RWPE2 (cell line): ENCODE measurements at regions not wholly inside any gene's neighbourhood (a gene's known extent, or its start where the extent isn't known, plus 50 kb on each side); places are given as distances from the start of the nearest gene placed in this dataset.

Source experiments
- ATAC-seq: fragments of 200-7000 bp; cut with Tn5 transposase; 3 replicates; pipeline ENCODE4 v1.9.1; 2021; ENCODE audit warnings: low read depth
- DNase-seq: peaks from one replicate; pipeline ENCODE4 v3.0.0-alpha.2; 2020; ENCODE audit warnings: low spot score
- H3K27ac ChIP-seq: fragments of 450-650 bp; 2 replicates; pipeline ENCODE4 v1.5.1; 2017; ENCODE audit warnings: mild to moderate bottlenecking; ENCODE audit not compliant: poor library complexity, severe bottlenecking
- H3K27me3 ChIP-seq: fragments of 250-450 bp; sonication (Bioruptor Pico); 2 replicates; pipeline ENCODE4 v1.5.1; 2021; ENCODE audit warnings: mild to moderate bottlenecking, moderate library complexity; ENCODE audit not compliant: insufficient read depth, poor library complexity, severe bottlenecking
- H3K36me3 ChIP-seq: fragments of 250-450 bp; sonication (Bioruptor Pico); 2 replicates; pipeline ENCODE4 v1.5.1; 2020; ENCODE audit warnings: low read depth, mild to moderate bottlenecking, moderate library complexity
- H3K4me1 ChIP-seq: fragments of 250-450 bp; sonication (Bioruptor Pico); 2 replicates; pipeline ENCODE4 v1.5.1; 2021; ENCODE audit warnings: mild to moderate bottlenecking, moderate library complexity; ENCODE audit not compliant: insufficient read depth, poor library complexity, severe bottlenecking
- H3K4me3 ChIP-seq: fragments of 250-450 bp; sonication (Bioruptor Pico); 2 replicates; pipeline ENCODE4 v1.5.1; 2021; ENCODE audit warnings: mild to moderate bottlenecking, moderate library complexity; ENCODE audit not compliant: severe bottlenecking
- H3K9me3 ChIP-seq: fragments of 250-450 bp; sonication (Bioruptor Pico); 2 replicates; pipeline ENCODE4 v1.5.1; 2021; ENCODE audit warnings: mild to moderate bottlenecking, moderate library complexity; ENCODE audit not compliant: severe bottlenecking
- TF ChIP-seq, protein P1 (sequence below): fragments of 450-650 bp; IDR thresholded peaks from one replicate; pipeline ENCODE4 v1.5.1; 2017; ENCODE audit warnings: mild to moderate bottlenecking, moderate library complexity; ENCODE audit not compliant: poor library complexity, severe bottlenecking

- no peak for ATAC-seq
- TF ChIP-seq, protein P1, sequence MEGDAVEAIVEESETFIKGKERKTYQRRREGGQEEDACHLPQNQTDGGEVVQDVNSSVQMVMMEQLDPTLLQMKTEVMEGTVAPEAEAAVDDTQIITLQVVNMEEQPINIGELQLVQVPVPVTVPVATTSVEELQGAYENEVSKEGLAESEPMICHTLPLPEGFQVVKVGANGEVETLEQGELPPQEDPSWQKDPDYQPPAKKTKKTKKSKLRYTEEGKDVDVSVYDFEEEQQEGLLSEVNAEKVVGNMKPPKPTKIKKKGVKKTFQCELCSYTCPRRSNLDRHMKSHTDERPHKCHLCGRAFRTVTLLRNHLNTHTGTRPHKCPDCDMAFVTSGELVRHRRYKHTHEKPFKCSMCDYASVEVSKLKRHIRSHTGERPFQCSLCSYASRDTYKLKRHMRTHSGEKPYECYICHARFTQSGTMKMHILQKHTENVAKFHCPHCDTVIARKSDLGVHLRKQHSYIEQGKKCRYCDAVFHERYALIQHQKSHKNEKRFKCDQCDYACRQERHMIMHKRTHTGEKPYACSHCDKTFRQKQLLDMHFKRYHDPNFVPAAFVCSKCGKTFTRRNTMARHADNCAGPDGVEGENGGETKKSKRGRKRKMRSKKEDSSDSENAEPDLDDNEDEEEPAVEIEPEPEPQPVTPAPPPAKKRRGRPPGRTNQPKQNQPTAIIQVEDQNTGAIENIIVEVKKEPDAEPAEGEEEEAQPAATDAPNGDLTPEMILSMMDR, result no peak
- peak overlapping the region; percentile 56 for H3K27ac ChIP-seq
Observed at GRCh38 chr21:26405071-26405470, 168.0 kb downstream of the CYYR1 start.

GRCh38 chr21:26404288-26404687, 168.8 kb downstream of the CYYR1 start:
- no peaks in the 10 kb centered on the region for H3K36me3 ChIP-seq
- ATAC-seq, result no peak
- DNase-seq, result no peak
- H3K9me3 ChIP-seq, result no peaks in the 10 kb centered on the region
- H3K27me3 ChIP-seq, result no peaks in the 10 kb centered on the region
- H3K4me3 ChIP-seq, result no peak overlapping the region
- peaks cover 11% of the 10 kb centered on the region for H3K4me1 ChIP-seq
- no peak overlapping the region for H3K27ac ChIP-seq
- TF ChIP-seq, protein P1, result no peak

More at GRCh38 chr21:26405071-26405470, 168.0 kb downstream of the CYYR1 start:
- Histone ChIP-seq H3K4me1 (peaks cover 11% of the 10 kb centered on the region), H3K4me3 (no peak overlapping the region), H3K36me3 (no peaks in the 10 kb centered on the region), H3K27me3 (no peaks in the 10 kb centered on the region), H3K9me3 (no peaks in the 10 kb centered on the region)
- no peak for DNase-seq

- H3K4me1 ChIP-seq, result peaks cover 11% of the 10 kb centered on the region
- H3K36me3 ChIP-seq, result no peaks in the 10 kb centered on the region
- H3K27ac ChIP-seq, result no peak overlapping the region
- no peaks in the 10 kb centered on the region for H3K27me3 ChIP-seq
- TF ChIP-seq, protein P1, result no peak
- ATAC-seq, result no peak
- no peaks in the 10 kb centered on the region for H3K9me3 ChIP-seq
- no peak overlapping the region for H3K4me3 ChIP-seq
- no peak for DNase-seq
Observed at GRCh38 chr21:26403321-26403720, 169.8 kb downstream of the CYYR1 start.

DNA sequence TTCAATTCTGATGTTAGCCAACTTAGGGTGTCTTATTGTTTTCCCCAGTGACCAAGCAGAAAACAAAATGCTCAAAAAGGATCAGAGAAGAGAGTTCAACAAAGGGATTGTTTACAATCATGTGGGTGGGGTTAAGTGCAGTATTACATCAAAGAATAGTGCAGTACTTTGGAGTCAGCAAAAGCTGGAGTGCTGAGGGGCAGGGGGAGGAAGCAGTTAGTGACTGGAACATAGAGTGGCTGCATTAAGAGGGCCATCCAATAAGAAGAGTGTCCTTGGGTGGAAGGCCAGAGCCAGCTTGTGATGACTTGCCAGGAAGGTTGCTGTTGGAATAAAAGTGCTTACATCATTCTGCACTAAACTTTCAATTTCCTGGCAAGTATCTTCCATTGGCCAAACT, 175.5 kb downstream of the CYYR1 start:
- Histone ChIP-seq H3K36me3 (no peaks in the 10 kb centered on the region), H3K27me3 (no peaks in the 10 kb centered on the region), H3K4me1 (peaks cover 3% of the 10 kb centered on the region), H3K4me3 (no peak overlapping the region), H3K27ac (no peak overlapping the region), H3K9me3 (no peaks in the 10 kb centered on the region)
- DNase-seq (no peak), ATAC-seq (no peak)
- TF ChIP-seq, protein P1, result no peak

GRCh38 chr21:26394341-26394740, 178.7 kb downstream of the CYYR1 start:
- H3K4me3 ChIP-seq, result no peak overlapping the region
- H3K36me3 ChIP-seq, result no peaks in the 10 kb centered on the region
- H3K27ac ChIP-seq, result no peak overlapping the region
- H3K9me3 ChIP-seq, result no peaks in the 10 kb centered on the region
- no peaks in the 10 kb centered on the region for H3K27me3 ChIP-seq
- ATAC-seq, result no peak
- DNase-seq, result no peak
- H3K4me1 ChIP-seq, result peaks cover 20% of the 10 kb centered on the region
- TF ChIP-seq, protein P1, result no peak
